ENCODE measurements at regions not wholly inside any gene's neighbourhood (a gene's known extent, or its start where the extent isn't known, plus 50 kb on each side); places are given as distances from the start of the nearest gene placed in this dataset.
A peak's percentile ranks its signal among the peaks of the same experiment; 100 is the strongest.

DNA sequence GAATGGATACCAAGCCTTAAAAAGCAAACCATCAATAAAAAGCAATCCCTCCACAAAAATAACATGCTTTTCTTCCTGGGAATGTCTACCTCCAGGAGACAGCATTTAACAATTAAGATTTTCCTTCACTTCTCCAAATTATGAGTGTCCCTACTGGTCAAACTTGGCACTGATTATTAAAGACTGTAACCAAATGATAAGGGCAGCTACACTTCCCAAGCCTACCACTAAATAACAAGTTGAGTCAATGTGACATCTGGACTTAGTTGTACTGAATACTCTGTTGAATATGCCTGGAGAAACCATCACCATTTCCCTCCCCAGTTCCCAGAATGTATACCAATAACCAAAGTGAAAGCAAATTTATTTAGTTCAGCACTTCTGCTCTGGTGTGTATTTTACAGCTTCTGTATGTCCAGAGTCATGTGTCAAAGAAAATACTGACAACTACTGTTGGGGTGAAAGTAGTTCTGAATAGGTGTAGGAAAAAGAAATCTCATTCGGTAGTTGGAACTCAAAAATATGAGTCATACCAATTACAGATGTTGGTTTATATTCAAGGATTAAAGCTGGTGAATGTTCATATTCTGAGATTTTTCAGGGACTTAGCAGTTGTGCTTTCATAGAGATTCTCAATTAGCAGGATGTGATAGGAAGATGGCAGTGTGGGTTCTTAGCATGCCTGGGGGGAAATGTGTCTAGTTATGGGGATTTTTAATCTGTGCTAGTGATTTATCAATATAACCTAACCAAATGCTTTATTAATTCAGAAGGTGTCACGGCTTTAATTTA is 1291.6 kb upstream of the GYPC start:
- TF ChIP-seq POU2F2 (IDR thresholded peaks at IDR 0.05; ENCODE audit: low read depth, low read length) = no peak
- no peak for TF ChIP-seq TAF1 (IDR thresholded peaks at IDR 0.05; ENCODE audit: low read depth, low read length)
- TF ChIP-seq SPI1 (IDR thresholded peaks at IDR 0.05; ENCODE audit: low read depth, low read length) = no peak
- no peak for TF ChIP-seq POLR2A (IDR thresholded peaks at IDR 0.05; ENCODE audit: low read depth, low read length)
- FAIRE-seq (no peak), DNase-seq (ENCODE audit: insufficient read length, low spot score) (no peak)

DNA sequence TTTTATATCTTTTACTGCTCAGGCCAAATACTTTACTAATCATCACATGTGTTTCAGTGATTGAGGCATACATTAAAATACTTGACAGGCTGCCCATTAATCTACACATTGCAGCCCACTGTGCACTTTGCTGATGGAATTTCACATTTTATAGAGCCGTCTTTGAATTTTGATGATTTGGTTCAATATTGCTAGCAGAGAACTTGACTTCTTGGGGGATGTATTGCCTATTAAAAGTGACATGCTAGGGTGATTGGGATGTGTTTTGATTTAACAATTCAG is 1291.0 kb upstream of the GYPC start:
- DNase-seq (ENCODE audit: insufficient read length, low spot score) (no peak), FAIRE-seq (no peak)
- no peak for TF ChIP-seq SPI1 (IDR thresholded peaks at IDR 0.05; ENCODE audit: low read depth, low read length)
- TF ChIP-seq PAX5 (IDR thresholded peaks at IDR 0.05; ENCODE audit: insufficient read depth, low read length, severe bottlenecking) = no peak
- no peak for TF ChIP-seq POU2F2 (IDR thresholded peaks at IDR 0.05; ENCODE audit: low read depth, low read length)
- TF ChIP-seq POLR2AphosphoS5 (IDR thresholded peaks at IDR 0.05; ENCODE audit: low read depth, low read length) = no peak
- no peak for TF ChIP-seq TAF1 (IDR thresholded peaks at IDR 0.05; ENCODE audit: low read depth, low read length)
- no peak for TF ChIP-seq POLR2A (IDR thresholded peaks at IDR 0.05; ENCODE audit: low read depth, low read length)

DNA sequence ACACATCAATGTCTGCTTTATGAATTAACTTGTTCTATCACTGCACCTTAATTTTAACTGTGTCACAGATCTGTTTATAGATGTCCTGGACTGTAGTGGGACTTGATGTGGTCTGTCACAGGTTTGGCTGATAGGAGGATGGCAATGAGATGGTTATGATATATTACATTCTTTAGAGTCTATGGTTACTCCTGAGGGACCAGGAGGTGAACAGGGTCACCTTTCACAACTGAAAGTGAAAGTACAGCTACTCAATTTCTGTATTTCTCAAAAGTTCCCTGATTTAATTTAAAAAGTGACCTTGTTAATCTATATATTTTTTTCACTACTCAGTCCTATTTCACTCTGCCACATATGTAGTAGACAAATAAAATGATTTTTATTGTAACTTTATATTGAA is 1284.1 kb upstream of the GYPC start:
- no peak for FAIRE-seq
- peak; percentile 2 for DNase-seq (ENCODE audit: insufficient read length, low spot score)
- TF ChIP-seq TAF1 (IDR thresholded peaks at IDR 0.05; ENCODE audit: low read depth, low read length) (no peak), POU2F2 (IDR thresholded peaks at IDR 0.05; ENCODE audit: low read depth, low read length) (no peak), SPI1 (IDR thresholded peaks at IDR 0.05; ENCODE audit: low read depth, low read length) (no peak), PAX5 (IDR thresholded peaks at IDR 0.05; ENCODE audit: insufficient read depth, low read length, severe bottlenecking) (no peak), POLR2AphosphoS5 (IDR thresholded peaks at IDR 0.05; ENCODE audit: low read depth, low read length) (no peak), POLR2A (IDR thresholded peaks at IDR 0.05; ENCODE audit: low read depth, low read length) (no peak)

DNA sequence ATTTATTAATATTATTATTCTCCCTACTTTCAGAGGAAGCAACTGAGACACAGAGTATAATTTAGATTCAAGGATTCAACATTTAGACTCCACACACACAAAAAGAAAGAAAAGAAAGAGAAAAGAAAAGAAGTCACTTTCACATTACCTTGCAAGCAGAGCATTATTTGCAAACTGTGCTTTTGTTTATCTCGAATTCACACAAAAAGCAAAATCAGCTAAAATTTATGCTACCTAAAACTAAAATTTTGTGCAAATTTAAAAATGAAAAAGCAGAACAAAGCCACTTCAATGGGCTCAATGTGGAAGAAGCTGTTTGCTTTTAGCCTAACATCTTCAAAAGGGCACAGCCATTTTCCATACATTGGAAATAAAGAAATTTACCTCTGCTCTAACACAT is 1282.7 kb upstream of the GYPC start:
- no peak for FAIRE-seq
- TF ChIP-seq POLR2A (IDR thresholded peaks at IDR 0.05; ENCODE audit: low read depth, low read length) = no peak
- TF ChIP-seq PAX5 (IDR thresholded peaks at IDR 0.05; ENCODE audit: insufficient read depth, low read length, severe bottlenecking) = no peak
- no peak for TF ChIP-seq TAF1 (IDR thresholded peaks at IDR 0.05; ENCODE audit: low read depth, low read length)
- TF ChIP-seq SPI1 (IDR thresholded peaks at IDR 0.05; ENCODE audit: low read depth, low read length) = no peak
- TF ChIP-seq POU2F2 (IDR thresholded peaks at IDR 0.05; ENCODE audit: low read depth, low read length) = no peak
- TF ChIP-seq POLR2AphosphoS5 (IDR thresholded peaks at IDR 0.05; ENCODE audit: low read depth, low read length) = no peak
- DNase-seq (ENCODE audit: insufficient read length, low spot score) = no peak

DNA sequence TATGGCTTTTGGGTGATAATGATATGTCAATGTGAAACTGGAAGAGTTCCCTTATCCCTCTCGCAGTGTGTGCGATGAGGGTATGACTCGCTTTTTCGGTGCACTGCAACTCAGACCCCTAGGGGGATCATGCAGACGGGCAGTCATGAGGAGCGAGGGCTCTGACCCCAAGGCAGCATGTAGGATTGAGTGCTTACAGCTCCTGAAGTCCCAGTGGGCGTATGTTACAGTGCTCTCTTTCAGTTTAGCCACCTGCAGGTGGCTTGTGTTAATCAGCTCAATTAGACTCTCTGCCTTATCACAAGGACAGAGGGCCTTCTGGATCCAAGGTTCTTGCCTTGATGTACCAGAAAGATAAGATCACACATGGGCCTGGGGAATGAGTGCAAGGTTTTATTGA is 1269.9 kb upstream of the GYPC start:
- FAIRE-seq (no peak), DNase-seq (ENCODE audit: insufficient read length, low spot score) (no peak)
- no peak for TF ChIP-seq PAX5 (IDR thresholded peaks at IDR 0.05; ENCODE audit: insufficient read depth, low read length, severe bottlenecking)
- no peak for TF ChIP-seq POLR2A (IDR thresholded peaks at IDR 0.05; ENCODE audit: low read depth, low read length)
- no peak for TF ChIP-seq POLR2AphosphoS5 (IDR thresholded peaks at IDR 0.05; ENCODE audit: low read depth, low read length)
- TF ChIP-seq POU2F2 (IDR thresholded peaks at IDR 0.05; ENCODE audit: low read depth, low read length) = no peak
- TF ChIP-seq TAF1 (IDR thresholded peaks at IDR 0.05; ENCODE audit: low read depth, low read length) = no peak
- TF ChIP-seq SPI1 (IDR thresholded peaks at IDR 0.05; ENCODE audit: low read depth, low read length) = no peak

GRCh38 chr2:125397535-125398251 is 1258.3 kb upstream of the GYPC start:
- FAIRE-seq (peak; percentile 59), DNase-seq (ENCODE audit: insufficient read length, low spot score) (peak; percentile 7)
- TF ChIP-seq POU2F2 (IDR thresholded peaks at IDR 0.05; ENCODE audit: low read depth, low read length) (no peak), PAX5 (IDR thresholded peaks at IDR 0.05; ENCODE audit: insufficient read depth, low read length, severe bottlenecking) (no peak), POLR2AphosphoS5 (IDR thresholded peaks at IDR 0.05; ENCODE audit: low read depth, low read length) (no peak), POLR2A (IDR thresholded peaks at IDR 0.05; ENCODE audit: low read depth, low read length) (no peak), SPI1 (IDR thresholded peaks at IDR 0.05; ENCODE audit: low read depth, low read length) (no peak), TAF1 (IDR thresholded peaks at IDR 0.05; ENCODE audit: low read depth, low read length) (no peak)

GRCh38 chr2:125398738-125399524 is 1257.0 kb upstream of the GYPC start:
- no peak for FAIRE-seq
- no peak for DNase-seq (ENCODE audit: insufficient read length, low spot score)
- TF ChIP-seq POU2F2 (IDR thresholded peaks at IDR 0.05; ENCODE audit: low read depth, low read length) = no peak
- no peak for TF ChIP-seq PAX5 (IDR thresholded peaks at IDR 0.05; ENCODE audit: insufficient read depth, low read length, severe bottlenecking)
- no peak for TF ChIP-seq POLR2A (IDR thresholded peaks at IDR 0.05; ENCODE audit: low read depth, low read length)
- no peak for TF ChIP-seq TAF1 (IDR thresholded peaks at IDR 0.05; ENCODE audit: low read depth, low read length)
- no peak for TF ChIP-seq POLR2AphosphoS5 (IDR thresholded peaks at IDR 0.05; ENCODE audit: low read depth, low read length)
- no peak for TF ChIP-seq SPI1 (IDR thresholded peaks at IDR 0.05; ENCODE audit: low read depth, low read length)

GRCh38 chr2:125405816-125406215 is 1250.1 kb upstream of the GYPC start:
- DNase-seq (ENCODE audit: insufficient read length, low spot score) (no peak), FAIRE-seq (no peak)
- TF ChIP-seq PAX5 (IDR thresholded peaks at IDR 0.05; ENCODE audit: insufficient read depth, low read length, severe bottlenecking) (no peak), SPI1 (IDR thresholded peaks at IDR 0.05; ENCODE audit: low read depth, low read length) (no peak), POLR2AphosphoS5 (IDR thresholded peaks at IDR 0.05; ENCODE audit: low read depth, low read length) (no peak), TAF1 (IDR thresholded peaks at IDR 0.05; ENCODE audit: low read depth, low read length) (no peak), POU2F2 (IDR thresholded peaks at IDR 0.05; ENCODE audit: low read depth, low read length) (no peak), POLR2A (IDR thresholded peaks at IDR 0.05; ENCODE audit: low read depth, low read length) (no peak)
